ENCODE measurements at regions not wholly inside any gene's neighbourhood (a gene's known extent, or its start where the extent isn't known, plus 50 kb on each side); places are given as distances from the start of the nearest gene placed in this dataset.
A peak's percentile ranks its signal among the peaks of the same experiment; 100 is the strongest.

- Mint-ChIP-seq H3K27ac (no peak overlapping the region), H3K9me3 (no peaks in the 10 kb centered on the region), H3K4me3 (no peak overlapping the region), H3K27me3 (ENCODE audit: insufficient read depth) (no peaks in the 10 kb centered on the region), H3K4me1 (no peaks in the 10 kb centered on the region), H3K36me3 (ENCODE audit: low read depth) (no peaks in the 10 kb centered on the region)
- Histone ChIP-seq H3K27me3 (ENCODE audit: control insufficient read depth, insufficient read depth, low read length, poor library complexity, severe bottlenecking) (no peaks in the 10 kb centered on the region), H3K9ac (ENCODE audit: extremely low read depth, low read length, poor library complexity, severe bottlenecking) (no peak overlapping the region), H3K27ac (ENCODE audit: low read depth, low read length) (peak overlapping the region; percentile 77), H3K9me3 (ENCODE audit: control insufficient read depth, low read length) (no peaks in the 10 kb centered on the region), H3K36me3 (ENCODE audit: control insufficient read depth, insufficient read depth, low read length) (no peaks in the 10 kb centered on the region), H3K4me1 (ENCODE audit: control insufficient read depth, insufficient read depth, low read length) (no peaks in the 10 kb centered on the region), H3K4me3 (ENCODE audit: low read length) (no peak overlapping the region)
- TF ChIP-seq CTCF (conservative IDR thresholded peaks at IDR 0.05): no peak
- WGBS, 2 experiments (ENCODE audit: insufficient coverage in 1 of 2, insufficient read length in 1 of 2): 90% methylated on average over 2 of the region's 2 CpGs; no CpG with 5 or more reads in 1 of the 2 experiments
- DNase-seq: no peak
Observed at GRCh38 chr6:98458708-98459107, 375.7 kb upstream of the POU3F2 start.

GRCh38 chr6:98463038-98464000 is 371.1 kb upstream of the POU3F2 start:
- Mint-ChIP-seq H3K36me3 (ENCODE audit: low read depth) (no peaks in the 10 kb centered on the region), H3K4me1 (no peaks in the 10 kb centered on the region), H3K27ac (no peak overlapping the region), H3K9me3 (no peaks in the 10 kb centered on the region), H3K4me3 (no peak overlapping the region), H3K27me3 (ENCODE audit: insufficient read depth) (no peaks in the 10 kb centered on the region)
- H3K4me1 ChIP-seq (ENCODE audit: control insufficient read depth, insufficient read depth, low read length): no peaks in the 10 kb centered on the region
- WGBS, 2 experiments (ENCODE audit: insufficient coverage in 1 of 2, insufficient read length in 1 of 2): 91 to 93% methylated on average over 11 to 12 of the region's 12 CpGs
- H3K36me3 ChIP-seq (ENCODE audit: control insufficient read depth, insufficient read depth, low read length): no peaks in the 10 kb centered on the region
- H3K27ac ChIP-seq (ENCODE audit: low read depth, low read length): no peak overlapping the region
- DNase-seq: no peak
- no peak overlapping the region for H3K9ac ChIP-seq (ENCODE audit: extremely low read depth, low read length, poor library complexity, severe bottlenecking)
- H3K9me3 ChIP-seq (ENCODE audit: control insufficient read depth, low read length): no peaks in the 10 kb centered on the region
- no peak overlapping the region for H3K4me3 ChIP-seq (ENCODE audit: low read length)
- TF ChIP-seq CTCF (conservative IDR thresholded peaks at IDR 0.05): no peak
- no peaks in the 10 kb centered on the region for H3K27me3 ChIP-seq (ENCODE audit: control insufficient read depth, insufficient read depth, low read length, poor library complexity, severe bottlenecking)

- no peaks in the 10 kb centered on the region for H3K36me3 Mint-ChIP-seq (ENCODE audit: low read depth)
- H3K4me3 ChIP-seq (ENCODE audit: low read length): no peak overlapping the region
- WGBS, 2 experiments (ENCODE audit: insufficient coverage in 1 of 2, insufficient read length in 1 of 2): 69 to 78% methylated on average over 2 of the region's 2 CpGs
Observed at GRCh38 chr6:98467091-98467490, 367.3 kb upstream of the POU3F2 start.

More at GRCh38 chr6:98467091-98467490, 367.3 kb upstream of the POU3F2 start:
- H3K4me1 ChIP-seq (ENCODE audit: control insufficient read depth, insufficient read depth, low read length): no peaks in the 10 kb centered on the region
- H3K27me3 Mint-ChIP-seq (ENCODE audit: insufficient read depth): no peaks in the 10 kb centered on the region
- H3K36me3 ChIP-seq (ENCODE audit: control insufficient read depth, insufficient read depth, low read length): no peaks in the 10 kb centered on the region
- H3K27me3 ChIP-seq (ENCODE audit: control insufficient read depth, insufficient read depth, low read length, poor library complexity, severe bottlenecking): no peaks in the 10 kb centered on the region
- DNase-seq: no peak
- H3K9me3 Mint-ChIP-seq: no peaks in the 10 kb centered on the region
- no peak overlapping the region for H3K9ac ChIP-seq (ENCODE audit: extremely low read depth, low read length, poor library complexity, severe bottlenecking)
- no peak overlapping the region for H3K27ac Mint-ChIP-seq
- no peaks in the 10 kb centered on the region for H3K4me1 Mint-ChIP-seq
- no peak overlapping the region for H3K27ac ChIP-seq (ENCODE audit: low read depth, low read length)
- no peak for TF ChIP-seq CTCF (conservative IDR thresholded peaks at IDR 0.05)
- no peak overlapping the region for H3K4me3 Mint-ChIP-seq
- no peaks in the 10 kb centered on the region for H3K9me3 ChIP-seq (ENCODE audit: control insufficient read depth, low read length)
